ENCODE measurements at regions not wholly inside any gene's neighbourhood (a gene's known extent, or its start where the extent isn't known, plus 50 kb on each side); places are given as distances from the start of the nearest gene placed in this dataset.

DNA sequence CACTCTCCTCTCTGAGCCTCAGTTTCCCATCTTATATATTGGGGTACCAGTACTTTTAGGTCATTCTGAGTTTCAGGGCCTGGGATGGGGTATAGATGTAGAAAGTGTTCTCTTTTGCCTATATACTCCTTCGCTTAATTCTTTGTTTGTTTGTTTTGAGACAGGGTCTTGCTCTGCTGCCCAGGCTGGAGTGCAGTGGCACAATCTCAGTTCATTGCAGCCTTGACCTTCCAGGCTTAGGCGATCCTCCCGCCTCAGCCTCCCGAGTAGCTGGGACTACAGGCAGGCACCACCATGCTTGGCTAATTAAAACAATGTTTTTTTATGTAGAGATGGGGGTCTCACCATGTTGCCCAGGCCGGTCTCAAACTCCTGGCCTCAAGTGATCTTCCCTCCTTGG, 152.1 kb downstream of the AACS start:
- TF ChIP-seq EZH2 (IDR thresholded peaks at IDR 0.05; ENCODE audit: insufficient read depth, poor library complexity, severe bottlenecking), result no peak
- TF ChIP-seq EZH2phosphoT487 (IDR thresholded peaks at IDR 0.05; ENCODE audit: insufficient read depth, low read depth), result no peak

Data from GM23248 (cell line).